GM19372 (cell line): ENCODE measurements at regions not wholly inside any gene's neighbourhood (a gene's known extent, or its start where the extent isn't known, plus 50 kb on each side); places are given as distances from the start of the nearest gene placed in this dataset.

Source experiments
- ATAC-seq: cut with Tn5 transposase; IDR thresholded peaks from one replicate; pipeline ENCODE4 v1.9.1; 2021; ENCODE audit warnings: mild to moderate bottlenecking, low read depth, moderate library complexity; ENCODE audit not compliant: unreplicated experiment

- ATAC-seq, result no peak
These were observed 671.5 kb upstream of the SLC8A1 start for GRCh38 chr2:41123341-41123740.

- no peak for ATAC-seq
These were observed 675.5 kb upstream of the SLC8A1 start for GRCh38 chr2:41127351-41127750.

- no peak for ATAC-seq
These were observed 678.1 kb upstream of the SLC8A1 start for GRCh38 chr2:41129988-41130387.

- ATAC-seq, result no peak
These were observed 685.1 kb upstream of the SLC8A1 start for GRCh38 chr2:41137031-41137430.

- ATAC-seq, result no peak
These were observed 689.4 kb upstream of the SLC8A1 start for GRCh38 chr2:41141146-41141791.

GRCh38 chr2:41142478-41142877 is 690.6 kb upstream of the SLC8A1 start:
- ATAC-seq, result no peak

- no peak for ATAC-seq
These were observed 693.2 kb upstream of the SLC8A1 start for GRCh38 chr2:41145066-41145465.

- no peak for ATAC-seq
These were observed 697.2 kb upstream of the SLC8A1 start for GRCh38 chr2:41149054-41149453.

- no peak for ATAC-seq
These were observed 699.9 kb upstream of the SLC8A1 start for GRCh38 chr2:41151746-41152145.

GRCh38 chr2:41152318-41152717 is 700.4 kb upstream of the SLC8A1 start:
- ATAC-seq, result no peak

- ATAC-seq, result no peak
These were observed 708.5 kb upstream of the SLC8A1 start for GRCh38 chr2:41160439-41160838.

- no peak for ATAC-seq
These were observed 715.1 kb upstream of the SLC8A1 start for GRCh38 chr2:41167014-41167413.

GRCh38 chr2:41169744-41170143 is 717.9 kb upstream of the SLC8A1 start:
- no peak for ATAC-seq

- no peak for ATAC-seq
These were observed 718.7 kb upstream of the SLC8A1 start for GRCh38 chr2:41170589-41170988.

GRCh38 chr2:41180387-41180786 is 728.5 kb upstream of the SLC8A1 start:
- ATAC-seq, result no peak

- ATAC-seq, result no peak
These were observed 731.1 kb upstream of the SLC8A1 start for GRCh38 chr2:41182961-41183360.

GRCh38 chr2:41187376-41188122 is 735.7 kb upstream of the SLC8A1 start:
- ATAC-seq, result no peak

GRCh38 chr2:41194230-41194629 is 742.3 kb upstream of the SLC8A1 start:
- no peak for ATAC-seq

GRCh38 chr2:41197781-41198180 is 745.9 kb upstream of the SLC8A1 start:
- ATAC-seq, result no peak

- no peak for ATAC-seq
These were observed 747.4 kb upstream of the SLC8A1 start for GRCh38 chr2:41199334-41199733.

- no peak for ATAC-seq
These were observed 752.4 kb upstream of the SLC8A1 start for GRCh38 chr2:41204315-41204714.

- ATAC-seq, result no peak
These were observed 754.1 kb upstream of the SLC8A1 start for GRCh38 chr2:41206004-41206403.
